ENCODE measurements at regions not wholly inside any gene's neighbourhood (a gene's known extent, or its start where the extent isn't known, plus 50 kb on each side); places are given as distances from the start of the nearest gene placed in this dataset.

DNA sequence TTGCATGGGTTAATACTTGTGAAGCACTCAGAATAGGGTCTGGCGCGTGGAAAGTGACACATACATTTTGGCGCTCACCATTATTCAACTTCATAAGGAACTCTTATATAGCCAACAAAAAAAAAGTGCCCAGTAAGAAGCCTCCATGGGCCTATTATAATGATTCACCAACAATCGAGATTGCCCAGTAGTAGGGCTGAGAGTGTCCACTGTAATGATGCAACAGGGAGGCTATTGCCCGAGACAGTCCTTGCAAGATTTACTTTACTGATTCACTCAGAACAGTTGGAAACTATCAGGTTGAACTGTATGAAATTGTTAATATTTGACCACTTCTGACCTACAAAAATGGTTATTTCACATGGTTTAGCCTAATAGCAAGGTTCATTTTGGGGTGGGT is 86.0 kb downstream of the PJA1 start:
- intact Hi-C loops (cut with DNase I) = loop anchor here in 2 of 10 donors (10.0 kb wide), 1 partner anchor 206 kb away; no protein-coding TSS in a partner anchor
- Histone ChIP-seq H3K9me3 (no peaks in the 10 kb centered on the region), H3K36me3 (no peaks in the 10 kb centered on the region), H3K4me1 (no peaks in the 10 kb centered on the region), H3K27ac (no peak overlapping the region), H3K4me3 (no peak overlapping the region), H3K27me3 (peaks cover 0 to 30% (median 0%) of the 10 kb centered on the region in 7 donors)
- ATAC-seq (no peak), DNase-seq (no peak)
- 95 to 99% methylated on average over 5 of the region's 5 CpGs for WGBS, 2 donors
- TF ChIP-seq, protein P1, sequence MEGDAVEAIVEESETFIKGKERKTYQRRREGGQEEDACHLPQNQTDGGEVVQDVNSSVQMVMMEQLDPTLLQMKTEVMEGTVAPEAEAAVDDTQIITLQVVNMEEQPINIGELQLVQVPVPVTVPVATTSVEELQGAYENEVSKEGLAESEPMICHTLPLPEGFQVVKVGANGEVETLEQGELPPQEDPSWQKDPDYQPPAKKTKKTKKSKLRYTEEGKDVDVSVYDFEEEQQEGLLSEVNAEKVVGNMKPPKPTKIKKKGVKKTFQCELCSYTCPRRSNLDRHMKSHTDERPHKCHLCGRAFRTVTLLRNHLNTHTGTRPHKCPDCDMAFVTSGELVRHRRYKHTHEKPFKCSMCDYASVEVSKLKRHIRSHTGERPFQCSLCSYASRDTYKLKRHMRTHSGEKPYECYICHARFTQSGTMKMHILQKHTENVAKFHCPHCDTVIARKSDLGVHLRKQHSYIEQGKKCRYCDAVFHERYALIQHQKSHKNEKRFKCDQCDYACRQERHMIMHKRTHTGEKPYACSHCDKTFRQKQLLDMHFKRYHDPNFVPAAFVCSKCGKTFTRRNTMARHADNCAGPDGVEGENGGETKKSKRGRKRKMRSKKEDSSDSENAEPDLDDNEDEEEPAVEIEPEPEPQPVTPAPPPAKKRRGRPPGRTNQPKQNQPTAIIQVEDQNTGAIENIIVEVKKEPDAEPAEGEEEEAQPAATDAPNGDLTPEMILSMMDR (IDR thresholded peaks at IDR 0.05) = no peak

DNA sequence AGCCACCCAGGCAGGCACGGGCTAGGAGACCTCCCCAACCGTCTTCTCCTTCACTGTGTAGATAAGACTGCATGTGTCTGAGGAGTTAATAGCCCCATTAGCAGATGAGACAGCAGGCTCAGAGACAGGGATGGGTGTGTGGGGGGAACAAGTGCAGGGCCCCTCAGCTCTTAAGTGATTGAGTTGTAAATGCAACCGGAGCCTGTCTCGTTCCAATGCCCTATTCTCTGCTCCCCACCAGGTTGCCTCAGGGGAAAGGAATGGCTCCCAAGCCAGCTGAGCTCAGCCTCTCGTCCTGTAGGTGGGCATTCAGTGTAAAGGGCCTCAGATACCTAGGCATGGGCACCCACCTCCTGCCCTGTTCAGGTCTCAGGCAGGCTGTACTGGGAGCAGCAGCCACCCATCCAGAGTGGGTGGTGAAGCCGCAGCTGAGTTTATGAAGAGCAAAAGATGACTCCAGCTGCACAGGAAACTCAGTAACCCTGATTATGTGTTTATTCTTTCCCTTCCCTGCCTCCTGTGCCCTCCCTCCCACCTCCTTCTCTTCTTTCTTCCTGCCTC is 87.3 kb downstream of the PJA1 start:
- no peak for DNase-seq

DNA sequence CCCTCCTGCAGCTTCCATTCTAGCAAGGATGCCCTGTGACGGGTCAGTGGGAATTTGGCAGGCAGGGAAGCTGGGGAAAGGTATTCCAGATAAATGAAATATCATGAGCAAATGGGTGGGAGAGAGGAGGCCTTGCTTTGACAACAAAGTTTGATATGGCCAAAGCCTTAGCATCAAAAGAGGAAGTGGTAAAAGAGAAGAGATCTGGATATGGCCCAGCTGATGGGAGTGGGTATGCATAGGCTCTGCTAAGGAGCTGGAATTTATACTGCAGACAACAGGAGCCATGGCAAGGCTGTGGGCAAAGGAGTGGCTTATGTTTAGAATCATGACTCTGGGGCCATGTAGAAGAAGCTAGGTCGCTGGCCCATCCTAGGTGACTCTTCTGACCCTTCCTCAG is 89.2 kb downstream of the PJA1 start:
- TF ChIP-seq, protein P1 (IDR thresholded peaks at IDR 0.05) = no peak
- ATAC-seq (no peak), DNase-seq (no peak)
- intact Hi-C loops (cut with DNase I) = loop anchor here in 2 of 10 donors (10.0 kb wide), 1 partner anchor 209 kb away; no protein-coding TSS in a partner anchor
- peaks cover 0 to 31% (median 0%) of the 10 kb centered on the region in 7 donors for H3K27me3 ChIP-seq
- no peaks in the 10 kb centered on the region for H3K36me3 ChIP-seq
- no peak overlapping the region for H3K27ac ChIP-seq
- WGBS, 2 donors = 97% methylated on average over 2 of the region's 2 CpGs
- no peaks in the 10 kb centered on the region for H3K9me3 ChIP-seq
- peaks cover 0 to 4% (median 2%) of the 10 kb centered on the region in 9 donors for H3K4me1 ChIP-seq
- H3K4me3 ChIP-seq = no peak overlapping the region

More for the DNA sequence above, 87.3 kb downstream of the PJA1 start:
- H3K9me3 ChIP-seq = no peaks in the 10 kb centered on the region
- H3K4me3 ChIP-seq = no peak overlapping the region
- peaks cover 0 to 30% (median 0%) of the 10 kb centered on the region in 7 donors for H3K27me3 ChIP-seq
- intact Hi-C loops (cut with DNase I) = loop anchor here in 2 of 10 donors (10.0 kb wide), 1 partner anchor 207 kb away; no protein-coding TSS in a partner anchor
- no peaks in the 10 kb centered on the region for H3K36me3 ChIP-seq
- WGBS, 2 donors = 82 to 85% methylated on average over 6 of the region's 6 CpGs
- no peak for ATAC-seq
- no peaks in the 10 kb centered on the region for H3K4me1 ChIP-seq
- H3K27ac ChIP-seq = no peak overlapping the region
- TF ChIP-seq, protein P1 (IDR thresholded peaks at IDR 0.05) = no peak

DNA sequence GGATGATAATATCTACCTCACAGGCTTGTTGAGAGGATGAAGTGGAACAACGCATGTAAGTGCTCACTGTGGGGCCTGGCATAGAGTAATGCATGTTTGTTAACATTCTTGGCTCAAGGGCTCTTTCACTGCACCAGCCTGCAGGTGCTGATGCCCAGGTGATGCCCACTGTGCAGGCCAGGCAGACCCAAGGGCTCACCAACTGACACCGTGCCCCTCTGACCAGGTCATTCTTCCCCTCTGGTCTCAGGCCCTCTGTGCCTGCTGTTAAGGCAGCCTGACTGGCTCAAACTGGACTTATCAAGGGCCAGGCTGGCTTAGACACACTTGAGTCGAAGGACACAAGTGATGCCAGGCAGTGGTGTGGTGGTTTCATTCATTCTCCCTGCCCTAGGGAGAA is 90.5 kb downstream of the PJA1 start:
- no peak overlapping the region for H3K4me3 ChIP-seq
- H3K9me3 ChIP-seq = no peaks in the 10 kb centered on the region
- no peak overlapping the region for H3K27ac ChIP-seq
- TF ChIP-seq, protein P1 (IDR thresholded peaks at IDR 0.05) = no peak
- 93 to 98% methylated on average over 3 of the region's 3 CpGs for WGBS, 2 donors
- H3K27me3 ChIP-seq = peaks cover 0 to 36% (median 0%) of the 10 kb centered on the region in 7 donors
- DNase-seq (no peak), ATAC-seq (no peak)
- peaks cover 0 to 15% (median 4%) of the 10 kb centered on the region in 9 donors for H3K4me1 ChIP-seq
- H3K36me3 ChIP-seq = no peaks in the 10 kb centered on the region
- intact Hi-C loops (cut with DNase I) = loop anchor here in 2 of 10 donors (10.0 kb wide), 1 partner anchor 210 kb away; no protein-coding TSS in a partner anchor

All from heart right ventricle (tissue), 16 donors.